ENCODE measurements at regions not wholly inside any gene's neighbourhood (a gene's known extent, or its start where the extent isn't known, plus 50 kb on each side); places are given as distances from the start of the nearest gene placed in this dataset.

- DNase-seq (ENCODE audit: low spot score) (no peak), ATAC-seq (ENCODE audit: insufficient number of reproducible peaks, low FRiP score, low read depth) (no peak)
- Histone ChIP-seq H3K4me3 (no peak overlapping the region), H3K27ac (no peak overlapping the region), H3K27me3 (replicated peaks; ENCODE audit: insufficient read depth) (no peaks in the 10 kb centered on the region), H3K4me1 (ENCODE audit: control insufficient read depth in 1 of 2, low read depth in 2 of 2) (peaks cover 0 to 5% of the 10 kb centered on the region in 2 donors), H3K36me3 (no peaks in the 10 kb centered on the region), H3K9me3 (no peaks in the 10 kb centered on the region)
- TF ChIP-seq CTCF (IDR thresholded peaks at IDR 0.05): no peak
Measured at GRCh38 chr4:138758876-138759553, 256.6 kb upstream of the NOCT start.

GRCh38 chr4:138758196-138758595 lies 257.4 kb upstream of the NOCT start:
- TF ChIP-seq CTCF (IDR thresholded peaks at IDR 0.05): no peak
- no peak for ATAC-seq (ENCODE audit: insufficient number of reproducible peaks, low FRiP score, low read depth)

GRCh38 chr4:138757432-138757831 lies 258.1 kb upstream of the NOCT start:
- no peak for DNase-seq (ENCODE audit: low spot score)
- H3K27me3 ChIP-seq (replicated peaks; ENCODE audit: insufficient read depth): no peaks in the 10 kb centered on the region
- H3K4me1 ChIP-seq (ENCODE audit: control insufficient read depth in 1 of 2, low read depth in 2 of 2): peaks cover 0 to 5% of the 10 kb centered on the region in 2 donors
- peaks cover 7% of the 10 kb centered on the region for H3K9me3 ChIP-seq
- TF ChIP-seq CTCF (IDR thresholded peaks at IDR 0.05): no peak
- no peak overlapping the region for H3K4me3 ChIP-seq
- no peak overlapping the region for H3K27ac ChIP-seq
- H3K36me3 ChIP-seq: no peaks in the 10 kb centered on the region
- no peak for ATAC-seq (ENCODE audit: insufficient number of reproducible peaks, low FRiP score, low read depth)

More at GRCh38 chr4:138758196-138758595, 257.4 kb upstream of the NOCT start:
- no peaks in the 10 kb centered on the region for H3K36me3 ChIP-seq
- H3K27me3 ChIP-seq (replicated peaks; ENCODE audit: insufficient read depth): no peaks in the 10 kb centered on the region
- peaks cover 0 to 5% of the 10 kb centered on the region in 2 donors for H3K4me1 ChIP-seq (ENCODE audit: control insufficient read depth in 1 of 2, low read depth in 2 of 2)
- H3K9me3 ChIP-seq: peaks cover 3% of the 10 kb centered on the region
- H3K27ac ChIP-seq: no peak overlapping the region
- no peak overlapping the region for H3K4me3 ChIP-seq
- DNase-seq (ENCODE audit: low spot score): no peak

GRCh38 chr4:138756519-138756918 lies 259.1 kb upstream of the NOCT start:
- Histone ChIP-seq H3K27ac (no peak overlapping the region), H3K4me1 (ENCODE audit: control insufficient read depth in 1 of 2, low read depth in 2 of 2) (peaks cover 0 to 5% of the 10 kb centered on the region in 2 donors), H3K36me3 (no peaks in the 10 kb centered on the region), H3K27me3 (replicated peaks; ENCODE audit: insufficient read depth) (no peaks in the 10 kb centered on the region), H3K9me3 (peaks cover 7% of the 10 kb centered on the region), H3K4me3 (no peak overlapping the region)
- no peak for TF ChIP-seq CTCF (IDR thresholded peaks at IDR 0.05)
- no peak for DNase-seq (ENCODE audit: low spot score)
- ATAC-seq (ENCODE audit: insufficient number of reproducible peaks, low FRiP score, low read depth): no peak

GRCh38 chr4:138751309-138751708 lies 264.3 kb upstream of the NOCT start:
- no peaks in the 10 kb centered on the region for H3K27me3 ChIP-seq (replicated peaks; ENCODE audit: insufficient read depth)
- peaks cover 0 to 12% of the 10 kb centered on the region in 2 donors for H3K4me1 ChIP-seq (ENCODE audit: control insufficient read depth in 1 of 2, low read depth in 2 of 2)
- TF ChIP-seq CTCF (IDR thresholded peaks at IDR 0.05): no peak
- peaks cover 7% of the 10 kb centered on the region for H3K9me3 ChIP-seq
- H3K4me3 ChIP-seq: no peak overlapping the region
- H3K36me3 ChIP-seq: no peaks in the 10 kb centered on the region
- H3K27ac ChIP-seq: no peak overlapping the region
- ATAC-seq (ENCODE audit: insufficient number of reproducible peaks, low FRiP score, low read depth): no peak
- DNase-seq (ENCODE audit: low spot score): no peak
